Fibroblast of gingiva (primary cell): ENCODE measurements at regions not wholly inside any gene's neighbourhood (a gene's known extent, or its start where the extent isn't known, plus 50 kb on each side); places are given as distances from the start of the nearest gene placed in this dataset.
"Not testable (repeated sequence)": the region's sequence is repeated elsewhere in the genome, so short reads cannot be mapped to it uniquely, and the experiment has no call there.

Source experiments
- DNase-seq: peaks from one replicate; pipeline ENCODE4 v3.0.0-alpha.2; 2011; ENCODE audit warnings: low read depth

DNA sequence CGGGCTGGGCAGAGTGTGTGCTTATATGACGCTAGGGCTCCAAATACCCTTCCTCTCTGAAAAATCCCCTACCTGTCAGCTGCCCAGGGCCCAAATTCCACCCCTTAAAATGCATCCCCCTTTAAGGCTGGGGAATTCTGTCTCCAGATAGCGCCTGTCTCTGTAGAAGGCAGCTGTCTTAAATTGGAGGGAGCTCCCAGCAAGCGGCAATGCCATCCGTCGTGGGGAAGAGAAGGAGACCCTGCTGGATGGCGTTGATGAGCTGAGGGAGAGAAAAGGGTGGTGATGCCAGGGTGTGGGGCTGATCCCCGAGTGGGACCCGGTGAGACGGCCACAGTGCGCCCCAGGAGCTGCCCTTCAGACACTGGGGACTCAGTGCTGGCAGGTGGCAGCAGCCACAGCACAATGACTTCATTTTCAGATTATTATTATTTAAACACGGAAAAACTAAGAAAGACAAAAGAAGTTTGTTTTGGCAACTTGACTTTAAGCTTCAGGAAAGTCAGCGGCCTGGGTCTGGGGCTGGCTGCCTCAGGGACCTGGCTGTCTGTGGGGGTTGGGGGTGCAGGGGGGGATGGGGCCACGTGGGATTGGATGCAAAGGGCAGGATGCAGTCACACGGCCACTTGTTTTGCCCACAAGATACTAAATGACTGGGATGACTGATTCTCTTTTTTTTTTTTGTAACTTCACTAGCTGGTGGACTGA is 152.8 kb downstream of the TFCP2L1 start:
- no peak for DNase-seq

- DNase-seq: no peak
Measured at GRCh38 chr2:121132762-121133107, 152.3 kb downstream of the TFCP2L1 start.

DNA sequence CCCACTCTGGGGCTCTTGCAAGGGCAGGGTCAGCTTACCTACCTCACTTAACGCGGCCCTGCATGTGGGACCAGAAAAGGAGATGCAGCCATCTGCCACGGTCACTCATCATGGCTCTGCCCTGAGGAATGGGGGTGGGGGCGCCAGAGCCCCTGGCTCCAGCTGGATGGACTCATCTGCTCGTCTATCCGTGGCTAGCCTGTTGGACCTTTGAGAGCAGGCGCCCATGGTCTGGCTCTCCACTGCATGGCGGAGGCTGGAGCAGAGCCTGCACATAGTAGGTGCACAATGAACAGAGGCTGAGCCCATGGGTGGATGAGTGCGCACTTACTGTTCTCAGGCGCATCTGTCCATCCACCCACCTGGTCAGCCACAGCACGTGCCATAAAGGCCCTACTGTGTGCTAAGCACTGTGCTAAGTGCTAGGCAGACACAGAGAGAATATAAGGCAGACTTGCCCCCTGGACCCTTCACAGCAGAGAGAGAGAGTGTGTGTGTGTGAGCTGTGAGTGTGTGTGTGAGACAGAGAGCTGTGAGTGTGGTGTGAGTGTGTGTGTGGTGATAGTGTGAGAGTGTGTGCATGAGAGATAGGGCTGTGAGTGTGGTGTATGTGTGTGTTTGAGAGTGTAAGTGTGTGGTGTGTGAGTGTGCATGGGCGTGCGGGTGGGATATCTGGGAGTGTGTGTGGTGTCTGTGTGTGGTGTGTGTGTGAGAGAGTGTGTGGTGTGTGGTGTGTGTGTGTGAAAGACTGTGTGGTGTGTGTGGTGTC is 151.3 kb downstream of the TFCP2L1 start:
- no peak for DNase-seq

GRCh38 chr2:121134728-121135127 is 150.3 kb downstream of the TFCP2L1 start:
- no peak for DNase-seq

- no peak for DNase-seq
Measured at GRCh38 chr2:121135168-121135853, 149.7 kb downstream of the TFCP2L1 start.

DNA sequence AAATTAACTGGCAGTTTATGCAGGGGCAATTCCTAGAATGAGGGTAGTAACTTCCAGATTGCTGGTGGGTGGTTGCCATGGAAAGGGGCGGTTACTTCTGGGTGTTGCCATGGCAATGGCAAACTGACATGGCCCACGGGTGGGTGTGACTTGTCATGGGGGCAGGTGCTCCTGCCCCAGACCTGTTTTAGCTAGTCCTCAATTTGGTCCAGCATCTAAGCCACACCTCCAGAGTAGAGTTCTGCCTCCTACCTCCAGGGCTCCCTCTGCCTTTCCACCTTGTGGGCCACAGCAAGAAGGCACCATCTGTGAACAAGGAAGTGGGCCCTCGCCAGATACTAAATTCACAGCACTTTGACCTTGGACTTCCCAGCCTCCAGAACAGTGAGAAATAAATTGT is 148.7 kb downstream of the TFCP2L1 start:
- DNase-seq: no peak

GRCh38 chr2:121137571-121137970 is 147.4 kb downstream of the TFCP2L1 start:
- no peak for DNase-seq

DNA sequence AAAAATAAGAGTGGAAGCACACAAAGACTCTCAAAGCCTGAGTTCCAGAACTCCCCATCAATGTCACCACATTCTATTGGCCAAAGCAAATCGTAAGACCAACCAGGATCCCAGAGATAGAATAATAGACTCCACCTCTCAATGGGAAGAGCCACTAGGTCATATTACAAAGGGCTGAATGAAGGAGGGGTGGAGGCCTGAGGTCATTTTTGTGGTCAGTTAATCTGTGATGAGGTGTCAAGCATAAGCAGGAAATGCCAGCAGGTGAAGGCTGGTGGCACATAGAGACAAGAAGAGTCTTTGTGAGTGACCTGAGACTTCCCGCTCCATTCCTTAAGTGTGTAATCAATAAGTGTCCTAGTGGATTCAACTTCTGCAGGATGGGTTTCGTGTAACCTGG is 144.3 kb downstream of the TFCP2L1 start:
- no peak for DNase-seq

GRCh38 chr2:121142452-121142851 is 142.6 kb downstream of the TFCP2L1 start:
- no peak for DNase-seq

- no peak for DNase-seq
Measured at GRCh38 chr2:121144111-121144510, 140.9 kb downstream of the TFCP2L1 start.

GRCh38 chr2:121146630-121147029 is 138.4 kb downstream of the TFCP2L1 start:
- DNase-seq: no peak

DNA sequence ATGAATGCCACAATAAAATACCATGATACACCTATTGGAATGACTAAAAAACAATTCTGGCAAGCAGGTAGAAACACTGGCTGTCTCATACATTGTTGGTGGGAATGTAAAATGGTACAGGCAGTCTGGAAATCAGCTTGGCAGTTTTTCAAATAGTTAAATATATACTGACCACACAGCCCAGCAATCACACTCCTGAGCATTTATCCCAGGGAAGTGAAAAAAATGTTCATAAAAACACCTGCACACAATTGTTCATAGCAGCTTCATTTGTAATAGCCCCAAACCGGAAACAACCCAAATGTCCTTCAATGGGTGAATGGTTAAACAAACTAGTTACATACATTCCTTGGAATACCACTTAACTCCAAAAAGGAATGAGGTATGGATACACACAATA is 137.2 kb downstream of the TFCP2L1 start:
- DNase-seq: no peak

DNA sequence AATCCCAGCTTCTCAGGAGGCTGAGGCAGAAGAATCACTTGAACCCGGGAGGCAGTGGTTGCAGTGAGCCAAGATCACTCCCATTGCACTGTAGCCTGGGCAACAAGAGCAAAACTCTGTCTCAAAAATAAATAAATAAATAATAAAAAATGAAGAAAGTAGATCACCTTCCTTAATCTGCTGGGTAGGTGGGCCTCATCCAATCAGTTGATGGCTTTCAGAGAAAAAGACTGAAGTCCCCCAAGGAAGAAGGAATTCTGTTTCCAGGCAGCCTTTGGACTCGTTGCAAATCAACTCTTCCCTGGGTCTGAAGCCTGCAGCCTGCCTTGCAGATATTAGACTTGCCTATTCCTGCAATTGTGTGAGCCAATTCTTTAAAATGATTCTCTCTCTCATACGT is 136.5 kb downstream of the TFCP2L1 start:
- no peak for DNase-seq

DNA sequence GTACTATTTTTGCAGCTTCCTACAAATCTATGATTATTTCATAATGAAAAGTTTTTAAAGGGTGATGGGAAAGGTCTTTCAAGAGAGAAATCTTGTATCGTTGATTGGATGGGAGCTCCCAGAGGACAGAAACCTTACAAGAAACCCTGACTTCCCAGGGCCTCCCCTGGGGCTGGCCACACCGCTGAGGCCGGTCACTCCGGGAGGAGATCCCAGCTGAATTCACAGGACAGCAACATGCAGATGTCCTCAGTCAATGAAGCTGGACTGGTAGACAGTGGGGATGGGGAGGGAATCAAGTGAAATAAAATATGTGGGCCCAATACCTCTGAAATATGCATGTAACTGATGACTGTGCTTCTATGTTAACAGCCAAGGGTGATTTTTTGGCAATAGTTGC is 135.6 kb downstream of the TFCP2L1 start:
- no peak for DNase-seq

DNA sequence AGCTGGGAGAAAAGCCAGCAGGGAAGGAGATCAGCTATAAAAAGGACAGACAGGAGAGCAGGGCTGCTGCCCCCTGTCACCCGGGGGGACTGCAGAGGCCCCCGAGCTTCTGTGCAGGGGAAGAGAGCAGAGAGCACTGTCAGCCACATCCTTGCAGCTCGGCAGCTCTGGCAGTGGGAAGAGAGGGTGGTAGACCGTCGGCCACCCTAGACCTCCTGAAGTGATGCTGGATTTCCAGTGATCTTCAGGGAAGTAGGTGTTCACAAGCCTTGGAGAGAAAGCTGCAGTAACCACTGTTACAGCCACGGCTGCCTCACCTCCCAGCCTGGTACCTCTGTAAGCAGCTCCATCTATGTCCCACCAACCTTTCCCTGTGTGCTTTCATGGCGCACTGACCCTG is 134.9 kb downstream of the TFCP2L1 start:
- DNase-seq: no peak

DNA sequence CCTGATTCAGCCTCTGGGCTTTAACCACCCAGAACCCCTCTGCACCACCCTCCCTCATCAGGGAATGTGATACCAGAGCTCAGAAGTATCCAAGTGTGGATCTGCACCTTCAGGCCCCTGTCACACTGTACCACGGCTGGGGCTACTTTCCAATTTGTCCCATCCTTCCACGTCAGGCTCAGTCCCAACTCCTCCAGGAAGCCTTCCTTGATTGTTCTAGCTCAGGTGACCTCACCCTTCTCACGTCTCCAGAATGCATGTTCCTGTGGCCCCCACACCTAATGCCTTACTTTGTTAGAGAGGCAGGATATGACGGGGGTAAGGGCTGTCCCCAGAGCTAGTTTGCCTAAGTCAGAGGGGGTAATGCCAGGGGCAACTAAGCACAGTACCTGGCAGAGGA is 134.3 kb downstream of the TFCP2L1 start:
- no peak for DNase-seq

DNA sequence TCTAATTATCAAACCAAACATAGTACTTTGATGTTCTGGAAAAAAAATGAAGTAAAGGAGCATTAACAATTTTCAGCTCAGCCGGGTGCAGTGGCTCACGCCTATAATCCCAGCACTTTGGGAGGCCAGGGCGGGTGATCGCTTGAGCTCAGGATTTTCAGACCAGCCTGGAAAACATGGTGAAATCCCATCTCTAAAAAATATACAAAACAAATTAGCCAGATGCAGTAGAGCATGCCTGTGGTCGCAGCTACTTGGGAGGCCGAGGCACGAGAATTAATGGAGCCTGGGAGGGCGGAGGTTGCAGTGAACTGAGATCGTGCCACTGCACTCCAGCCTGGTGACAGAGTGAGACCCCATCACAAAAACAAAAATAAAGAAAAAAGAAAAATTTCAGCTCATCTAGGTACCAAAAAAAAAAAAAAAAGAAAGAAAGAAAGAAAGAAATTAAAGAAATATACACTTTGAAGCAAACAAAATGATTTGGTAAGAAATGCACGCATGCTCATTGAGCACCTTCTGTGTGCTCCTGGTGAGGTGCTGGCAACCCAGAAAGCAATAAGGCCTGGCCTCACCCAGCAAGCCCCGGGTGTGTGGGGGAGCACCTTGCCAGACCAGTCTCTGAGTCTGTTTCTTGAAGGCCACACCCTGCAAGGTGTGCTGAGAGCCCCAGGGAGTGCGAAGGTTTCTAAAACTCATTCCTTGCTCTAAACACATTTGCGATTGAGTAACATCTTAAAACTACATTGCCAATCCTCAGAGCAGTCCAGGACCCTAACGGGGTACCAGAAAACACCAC is 133.5 kb downstream of the TFCP2L1 start:
- no peak for DNase-seq

- DNase-seq: no peak
Measured at GRCh38 chr2:121152861-121153260, 132.1 kb downstream of the TFCP2L1 start.

DNA sequence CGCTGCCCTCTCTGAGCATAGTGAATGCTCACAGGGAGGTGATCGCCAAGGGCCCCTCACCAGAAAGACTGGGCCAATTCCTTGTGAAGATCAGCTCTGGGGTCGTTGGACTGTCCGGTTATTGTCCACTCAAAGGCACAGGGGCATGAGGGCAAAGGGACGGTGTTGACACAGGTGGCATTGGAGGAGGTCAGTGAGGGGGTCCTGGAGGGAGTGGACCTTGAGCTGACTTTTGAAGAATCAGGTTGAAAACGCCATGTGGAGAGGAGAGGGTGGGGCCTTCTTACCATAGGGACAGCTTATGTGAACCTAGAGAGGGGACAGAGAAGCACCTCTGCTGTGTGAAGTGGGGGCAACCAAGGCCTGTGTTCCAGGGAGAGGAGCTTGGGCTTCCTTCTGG is 131.5 kb downstream of the TFCP2L1 start:
- no peak for DNase-seq

DNA sequence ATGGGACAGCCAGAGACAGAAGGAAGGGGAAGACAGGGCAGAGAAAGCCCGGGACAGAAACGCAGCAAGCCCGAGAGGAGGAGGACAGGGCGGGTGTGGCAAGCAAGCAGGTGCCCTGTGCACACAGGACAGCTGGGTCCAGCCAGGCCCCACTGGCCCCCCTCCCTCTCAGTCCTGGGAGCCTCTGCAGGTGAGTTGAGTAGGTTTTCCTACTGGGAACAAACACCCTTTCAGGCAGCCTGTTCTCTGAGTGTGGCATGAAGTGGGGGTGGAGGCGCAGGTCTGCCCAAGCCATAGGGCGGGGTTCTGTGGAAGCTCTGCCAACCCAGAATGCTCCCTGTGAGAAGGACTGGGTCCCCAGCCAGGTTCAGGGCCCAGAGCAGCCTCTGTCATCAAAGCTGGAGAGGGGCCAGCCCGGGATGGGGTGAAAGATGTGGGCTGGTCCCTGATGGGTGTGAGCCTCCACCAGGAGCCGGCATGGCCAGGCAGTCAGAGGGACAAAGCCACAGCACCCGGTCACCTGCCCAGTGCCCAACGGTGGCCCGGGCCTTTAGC is 129.4 kb downstream of the TFCP2L1 start:
- no peak for DNase-seq

DNA sequence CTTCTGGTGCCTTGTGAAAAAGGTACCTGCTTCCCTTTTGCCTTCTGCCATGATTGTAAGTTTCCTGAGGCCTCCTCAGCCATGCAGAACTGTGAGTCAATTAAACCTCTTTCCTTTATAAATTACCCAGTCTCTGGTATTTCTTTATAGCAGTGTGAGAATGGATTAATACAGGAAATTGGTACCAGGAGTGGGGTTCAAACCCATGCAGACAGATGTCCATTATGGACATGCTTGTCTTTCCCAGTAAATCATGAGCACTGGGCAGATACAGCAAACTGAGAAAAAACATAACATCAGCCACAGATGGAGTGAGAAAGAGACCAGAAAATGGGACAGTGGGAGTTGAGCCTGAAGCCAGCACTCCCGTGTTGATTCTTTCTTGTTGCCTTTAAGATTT is 127.5 kb downstream of the TFCP2L1 start:
- not testable (repeated sequence) for DNase-seq
